ENCODE measurements at regions not wholly inside any gene's neighbourhood (a gene's known extent, or its start where the extent isn't known, plus 50 kb on each side); places are given as distances from the start of the nearest gene placed in this dataset.

GRCh38 chr20:40323361-40323794 is 365.7 kb downstream of the MAFB start:
- H3K27me3 ChIP-seq = no peaks in the 10 kb centered on the region
- no peaks in the 10 kb centered on the region for H3K9me3 ChIP-seq
- intact Hi-C loops (cut with DNase I) = no loop called here
- no peak for DNase-seq (ENCODE audit: extremely low spot score in 2 of 2)
- H3K4me3 ChIP-seq = no peak overlapping the region
- H3K36me3 ChIP-seq = no peaks in the 10 kb centered on the region
- no peak for TF ChIP-seq POLR2A (IDR thresholded peaks at IDR 0.05)
- no peak for TF ChIP-seq POLR2AphosphoS5 (IDR thresholded peaks at IDR 0.05; ENCODE audit: insufficient read depth in 1 of 2, low read depth in 1 of 2)
- TF ChIP-seq, protein P1, sequence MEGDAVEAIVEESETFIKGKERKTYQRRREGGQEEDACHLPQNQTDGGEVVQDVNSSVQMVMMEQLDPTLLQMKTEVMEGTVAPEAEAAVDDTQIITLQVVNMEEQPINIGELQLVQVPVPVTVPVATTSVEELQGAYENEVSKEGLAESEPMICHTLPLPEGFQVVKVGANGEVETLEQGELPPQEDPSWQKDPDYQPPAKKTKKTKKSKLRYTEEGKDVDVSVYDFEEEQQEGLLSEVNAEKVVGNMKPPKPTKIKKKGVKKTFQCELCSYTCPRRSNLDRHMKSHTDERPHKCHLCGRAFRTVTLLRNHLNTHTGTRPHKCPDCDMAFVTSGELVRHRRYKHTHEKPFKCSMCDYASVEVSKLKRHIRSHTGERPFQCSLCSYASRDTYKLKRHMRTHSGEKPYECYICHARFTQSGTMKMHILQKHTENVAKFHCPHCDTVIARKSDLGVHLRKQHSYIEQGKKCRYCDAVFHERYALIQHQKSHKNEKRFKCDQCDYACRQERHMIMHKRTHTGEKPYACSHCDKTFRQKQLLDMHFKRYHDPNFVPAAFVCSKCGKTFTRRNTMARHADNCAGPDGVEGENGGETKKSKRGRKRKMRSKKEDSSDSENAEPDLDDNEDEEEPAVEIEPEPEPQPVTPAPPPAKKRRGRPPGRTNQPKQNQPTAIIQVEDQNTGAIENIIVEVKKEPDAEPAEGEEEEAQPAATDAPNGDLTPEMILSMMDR (IDR thresholded peaks at IDR 0.05) = no peak
- H3K4me1 ChIP-seq = peaks cover 11% of the 10 kb centered on the region
- H3K27ac ChIP-seq = no peak overlapping the region

- intact Hi-C loops (cut with DNase I) = no loop called here
- TF ChIP-seq POLR2AphosphoS5 (IDR thresholded peaks at IDR 0.05; ENCODE audit: insufficient read depth in 1 of 2, low read depth in 1 of 2) (no peak), POLR2A (IDR thresholded peaks at IDR 0.05) (no peak)
- TF ChIP-seq, protein P1 (IDR thresholded peaks at IDR 0.05) = no peak
- no peaks in the 10 kb centered on the region for H3K27me3 ChIP-seq
Measured at GRCh38 chr20:40322941-40323340, 366.1 kb downstream of the MAFB start.

DNA sequence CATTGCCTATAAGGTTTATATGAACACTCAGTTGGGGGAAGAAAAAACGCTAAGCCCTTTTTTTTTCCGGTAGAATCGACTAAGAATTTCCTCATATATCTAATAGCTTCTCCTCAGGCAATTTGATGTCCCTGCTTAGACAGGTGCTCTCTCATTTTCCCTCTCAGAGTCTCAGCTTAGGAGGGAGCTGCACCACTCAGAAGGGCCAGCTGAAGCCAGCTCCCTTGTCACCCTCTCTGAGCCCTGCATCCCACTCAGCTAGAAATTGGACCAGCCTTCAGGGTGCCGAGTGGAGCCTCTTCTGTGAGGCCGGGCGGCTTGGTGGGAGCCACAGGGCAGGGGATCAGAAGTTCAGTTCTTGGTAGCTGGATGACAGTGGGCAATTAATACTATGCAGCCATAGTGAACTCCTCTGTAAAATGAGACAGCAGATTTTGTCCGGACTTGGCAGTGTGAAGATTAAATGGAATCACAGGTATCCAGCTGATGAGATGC is 368.5 kb downstream of the MAFB start:
- intact Hi-C loops (cut with DNase I) = no loop called here
- no peak overlapping the region for H3K4me3 ChIP-seq
- peaks cover 11% of the 10 kb centered on the region for H3K4me1 ChIP-seq
- no peaks in the 10 kb centered on the region for H3K9me3 ChIP-seq
- no peaks in the 10 kb centered on the region for H3K36me3 ChIP-seq
- TF ChIP-seq POLR2A (IDR thresholded peaks at IDR 0.05) (no peak), POLR2AphosphoS5 (IDR thresholded peaks at IDR 0.05; ENCODE audit: insufficient read depth in 1 of 2, low read depth in 1 of 2) (no peak)
- TF ChIP-seq, protein P1 (IDR thresholded peaks at IDR 0.05) = no peak
- H3K27ac ChIP-seq = no peak overlapping the region
- H3K27me3 ChIP-seq = no peaks in the 10 kb centered on the region
- no peak for DNase-seq (ENCODE audit: extremely low spot score in 2 of 2)

More at GRCh38 chr20:40322941-40323340, 366.1 kb downstream of the MAFB start:
- no peak for DNase-seq (ENCODE audit: extremely low spot score in 2 of 2)
- Histone ChIP-seq H3K4me3 (no peak overlapping the region), H3K4me1 (peaks cover 11% of the 10 kb centered on the region), H3K9me3 (no peaks in the 10 kb centered on the region), H3K36me3 (no peaks in the 10 kb centered on the region), H3K27ac (no peak overlapping the region)

- Histone ChIP-seq H3K4me3 (no peak overlapping the region), H3K9me3 (no peaks in the 10 kb centered on the region), H3K4me1 (peaks cover 14% of the 10 kb centered on the region), H3K36me3 (no peaks in the 10 kb centered on the region), H3K27ac (no peak overlapping the region), H3K27me3 (no peaks in the 10 kb centered on the region)
- intact Hi-C loops (cut with DNase I) = no loop called here
- no peak for DNase-seq (ENCODE audit: extremely low spot score in 2 of 2)
- no peak for TF ChIP-seq POLR2AphosphoS5 (IDR thresholded peaks at IDR 0.05; ENCODE audit: insufficient read depth in 1 of 2, low read depth in 1 of 2)
- TF ChIP-seq, protein P1 (IDR thresholded peaks at IDR 0.05) = no peak
- no peak for TF ChIP-seq POLR2A (IDR thresholded peaks at IDR 0.05)
Measured at GRCh38 chr20:40319741-40320516, 369.1 kb downstream of the MAFB start.

GRCh38 chr20:40319056-40319455 is 370.0 kb downstream of the MAFB start:
- Histone ChIP-seq H3K27me3 (no peaks in the 10 kb centered on the region), H3K27ac (no peak overlapping the region), H3K4me3 (no peak overlapping the region), H3K4me1 (peaks cover 21% of the 10 kb centered on the region), H3K9me3 (no peaks in the 10 kb centered on the region), H3K36me3 (no peaks in the 10 kb centered on the region)
- intact Hi-C loops (cut with DNase I) = no loop called here
- TF ChIP-seq POLR2A (IDR thresholded peaks at IDR 0.05) (no peak), POLR2AphosphoS5 (IDR thresholded peaks at IDR 0.05; ENCODE audit: insufficient read depth in 1 of 2, low read depth in 1 of 2) (no peak)
- TF ChIP-seq, protein P1 (IDR thresholded peaks at IDR 0.05) = no peak
- DNase-seq (ENCODE audit: extremely low spot score in 2 of 2) = no peak
